HG02623 (cell line): ENCODE measurements at regions not wholly inside any gene's neighbourhood (a gene's known extent, or its start where the extent isn't known, plus 50 kb on each side); places are given as distances from the start of the nearest gene placed in this dataset.

ENCODE experiments used
- ATAC-seq: cut with Tn5 transposase; IDR thresholded peaks from one replicate; pipeline ENCODE4 v1.9.1; 2021; ENCODE audit warnings: moderate library complexity; ENCODE audit not compliant: unreplicated experiment

GRCh38 chr3:459311-459670, 262.7 kb downstream of the CHL1 start:
- ATAC-seq: no peak

GRCh38 chr3:461006-461405, 264.4 kb downstream of the CHL1 start:
- ATAC-seq: no peak

- no peak for ATAC-seq
Observed at GRCh38 chr3:462851-463250, 266.3 kb downstream of the CHL1 start.

GRCh38 chr3:463252-464192, 267.0 kb downstream of the CHL1 start:
- ATAC-seq: peak; percentile 99

- ATAC-seq: no peak
Observed at GRCh38 chr3:464255-464654, 267.7 kb downstream of the CHL1 start.

- ATAC-seq: peak; percentile 30
Observed at GRCh38 chr3:468172-468571, 271.6 kb downstream of the CHL1 start.

GRCh38 chr3:473033-473800, 276.7 kb downstream of the CHL1 start:
- ATAC-seq: no peak

- no peak for ATAC-seq
Observed at GRCh38 chr3:474828-475227, 278.3 kb downstream of the CHL1 start.

GRCh38 chr3:480070-480469, 283.5 kb downstream of the CHL1 start:
- ATAC-seq: peak; percentile 58

GRCh38 chr3:481111-481510, 284.5 kb downstream of the CHL1 start:
- ATAC-seq: no peak

- ATAC-seq: no peak
Observed at GRCh38 chr3:481680-482079, 285.1 kb downstream of the CHL1 start.

- no peak for ATAC-seq
Observed at GRCh38 chr3:482479-482878, 285.9 kb downstream of the CHL1 start.

- ATAC-seq: no peak
Observed at GRCh38 chr3:484341-484740, 287.8 kb downstream of the CHL1 start.

- no peak for ATAC-seq
Observed at GRCh38 chr3:487614-488013, 291.1 kb downstream of the CHL1 start.

GRCh38 chr3:492586-493316, 296.2 kb downstream of the CHL1 start:
- ATAC-seq: peak; percentile 44

- no peak for ATAC-seq
Observed at GRCh38 chr3:494190-494589, 297.6 kb downstream of the CHL1 start.

GRCh38 chr3:498487-498886, 301.9 kb downstream of the CHL1 start:
- ATAC-seq: no peak

GRCh38 chr3:499001-499761, 302.6 kb downstream of the CHL1 start:
- no peak for ATAC-seq

GRCh38 chr3:502486-502885, 305.9 kb downstream of the CHL1 start:
- ATAC-seq: no peak

- ATAC-seq: no peak
Observed at GRCh38 chr3:513301-513700, 316.7 kb downstream of the CHL1 start.

GRCh38 chr3:514192-514591, 317.6 kb downstream of the CHL1 start:
- no peak for ATAC-seq
